Esophagus muscularis mucosa (tissue), 3 donors: ENCODE measurements at regions not wholly inside any gene's neighbourhood (a gene's known extent, or its start where the extent isn't known, plus 50 kb on each side); places are given as distances from the start of the nearest gene placed in this dataset.

ENCODE experiments used
- CTCF ChIP-seq, 3 experiments: fragments of 200-600 bp in 2 of 3; fragments of 450-650 bp in 1 of 3; sonication (generic) in 2 of 3; IDR thresholded peaks; one replicate each; pipeline ENCODE4 v1.5.1; 2017 to 2019; ENCODE audit warnings: antibody characterized with exemption in 3 of 3, mild to moderate bottlenecking in 2 of 3, moderate library complexity in 1 of 3
- POLR2A ChIP-seq: fragments of 450-650 bp; IDR thresholded peaks from one replicate; pipeline ENCODE4 v1.6.1; 2017; ENCODE audit warnings: antibody characterized with exemption, moderate library complexity, mild to moderate bottlenecking, low read depth

DNA sequence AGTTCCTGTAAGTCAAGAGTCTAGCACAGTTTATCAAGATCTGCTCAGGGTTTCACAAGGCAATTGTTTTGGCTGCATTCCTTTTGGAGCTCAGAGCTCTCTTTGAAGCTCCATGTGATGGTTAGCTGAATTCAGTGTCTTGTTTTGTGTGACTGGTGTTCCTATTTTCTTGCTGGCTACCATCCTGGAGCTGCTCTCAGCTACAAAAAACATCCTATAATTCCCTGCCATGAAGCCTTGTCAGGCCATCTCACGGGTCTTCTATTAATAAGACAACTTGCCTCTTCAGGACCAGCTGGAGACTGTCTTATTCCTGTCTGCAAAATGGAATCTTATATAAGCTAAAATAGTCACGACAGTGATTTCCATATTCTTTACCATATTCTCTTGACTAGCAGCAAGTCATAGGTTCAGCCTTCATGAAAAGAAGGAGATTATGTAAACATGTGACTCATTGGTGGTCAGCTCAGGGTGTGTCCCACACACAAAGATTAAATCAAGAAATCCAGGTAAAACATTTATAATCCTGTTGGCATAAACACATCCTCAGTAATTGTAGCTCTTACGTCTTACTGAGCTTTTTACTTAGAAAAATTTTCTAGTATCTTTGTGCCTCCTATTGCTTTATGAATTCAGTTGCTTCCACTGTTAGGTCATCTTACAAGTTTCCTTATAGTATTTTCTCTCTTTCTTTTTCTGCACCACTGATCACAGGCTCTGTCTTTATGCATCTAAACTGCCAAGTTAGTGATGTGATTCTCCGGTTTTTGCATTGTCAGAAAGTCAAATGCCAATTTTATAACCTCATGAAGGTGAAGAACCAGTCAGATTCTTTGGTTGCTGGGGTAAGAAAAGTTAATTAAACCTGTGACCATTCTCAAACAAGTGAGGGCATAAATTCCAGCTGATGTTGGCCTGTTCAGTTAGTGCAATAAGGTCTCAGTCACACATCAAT is 378.5 kb upstream of the MGAT4C start:
- TF ChIP-seq CTCF (IDR thresholded peaks at IDR 0.05): no peak
- no peak for TF ChIP-seq POLR2A
